GM23338 (cell line): ENCODE measurements at regions not wholly inside any gene's neighbourhood (a gene's known extent, or its start where the extent isn't known, plus 50 kb on each side); places are given as distances from the start of the nearest gene placed in this dataset.

Experiments
- ATAC-seq: fragments of 200-7000 bp; cut with Tn5 transposase; 3 replicates; pipeline ENCODE4 v1.9.1; 2020
- DNase-seq: peaks from one replicate; pipeline ENCODE4 v3.0.0-alpha.2; 2015; ENCODE audit warnings: low spot score
- H2AFZ ChIP-seq: fragments of 200-600 bp; sonication (generic); 2 replicates; pipeline ENCODE4 v1.8.0; 2016; ENCODE audit warnings: antibody characterized with exemption, mild to moderate bottlenecking, moderate library complexity
- H3F3A ChIP-seq: fragments of 200-600 bp; sonication (generic); replicated peaks from 2 replicates; pipeline ENCODE4 v1.8.0; 2017; ENCODE audit warnings: antibody characterized with exemption, mixed run types, low read depth
- H3K27ac ChIP-seq: fragments of 200-600 bp; sonication (generic); 2 replicates; pipeline ENCODE4 v1.6.1; 2016; ENCODE audit warnings: low read depth
- H3K27me3 ChIP-seq: fragments of 200-600 bp; sonication (generic); 2 replicates; pipeline ENCODE4 v1.8.0; 2016; ENCODE audit warnings: mild to moderate bottlenecking, mixed run types, moderate library complexity; ENCODE audit not compliant: insufficient read depth
- H3K36me3 ChIP-seq: fragments of 200-600 bp; sonication (generic); 2 replicates; pipeline ENCODE4 v1.8.0; 2016; ENCODE audit warnings: mild to moderate bottlenecking; ENCODE audit not compliant: insufficient read depth
- H3K4me1 ChIP-seq: fragments of 200-600 bp; sonication (generic); 2 replicates; pipeline ENCODE4 v1.8.0; 2016; ENCODE audit warnings: mild to moderate bottlenecking, moderate library complexity; ENCODE audit not compliant: insufficient read depth
- H3K4me2 ChIP-seq: fragments of 200-600 bp; sonication (generic); 2 replicates; pipeline ENCODE4 v1.7.1; 2017; ENCODE audit warnings: mixed run types
- H3K4me3 ChIP-seq: fragments of 200-600 bp; sonication (generic); 2 replicates; pipeline ENCODE4 v1.6.1; 2016; ENCODE audit warnings: mixed run types
- H3K79me2 ChIP-seq: fragments of 200-600 bp; sonication (generic); replicated peaks from 2 replicates; pipeline ENCODE4 v1.8.0; 2017; ENCODE audit warnings: mild to moderate bottlenecking; ENCODE audit not compliant: insufficient read depth
- H3K9me2 ChIP-seq: fragments of 200-600 bp; sonication (generic); 2 replicates; pipeline ENCODE4 v1.8.0; 2017; ENCODE audit not compliant: insufficient read depth
- H4K20me1 ChIP-seq: fragments of 200-600 bp; sonication (generic); replicated peaks from 2 replicates; pipeline ENCODE4 v1.8.0; 2017; ENCODE audit warnings: mild to moderate bottlenecking; ENCODE audit not compliant: insufficient read depth
- H3K27ac Mint-ChIP-seq: 2 replicates; pipeline ENCODE4 v1.8.0; 2020; ENCODE audit warnings: inconsistent platforms, mild to moderate bottlenecking, moderate library complexity, mixed read lengths
- H3K27me3 Mint-ChIP-seq: 3 replicates; pipeline ENCODE4 v1.8.0; 2022; ENCODE audit warnings: low read depth, mild to moderate bottlenecking, moderate library complexity, mixed read lengths, inconsistent platforms; ENCODE audit not compliant: insufficient read depth, poor library complexity
- H3K36me3 Mint-ChIP-seq: 3 replicates; pipeline ENCODE4 v1.8.0; 2021; ENCODE audit warnings: low read depth, mild to moderate bottlenecking, inconsistent platforms, moderate library complexity, mixed read lengths
- H3K4me1 Mint-ChIP-seq: 3 replicates; pipeline ENCODE4 v1.8.0; 2020; ENCODE audit warnings: mild to moderate bottlenecking, inconsistent platforms, mixed read lengths
- H3K4me3 Mint-ChIP-seq: 3 replicates; pipeline ENCODE4 v1.8.0; 2021; ENCODE audit warnings: moderate library complexity, mild to moderate bottlenecking, inconsistent platforms, mixed read lengths
- H3K9me3 Mint-ChIP-seq: 3 replicates; pipeline ENCODE4 v1.8.0; 2020; ENCODE audit warnings: moderate library complexity, mild to moderate bottlenecking, inconsistent platforms, mixed read lengths
- CTCF ChIP-seq, 2 experiments: fragments of 200-600 bp in 1 of 2; sonication (generic) in 1 of 2; conservative IDR thresholded peaks; 2 replicates each; pipeline versions ENCODE4 v1.5.1 to v1.6.1; 2016 to 2017; ENCODE audit warnings: antibody characterized with exemption in 2 of 2, low read depth in 2 of 2, mild to moderate bottlenecking in 2 of 2, moderate library complexity in 1 of 2
- ETS1 ChIP-seq: IDR thresholded peaks from 2 replicates; pipeline ENCODE4 v1.6.1; 2016; ENCODE audit warnings: antibody characterized with exemption
- EZH2 ChIP-seq: fragments of 200-600 bp; sonication (generic); IDR thresholded peaks from one replicate; pipeline ENCODE4 v1.8.0; 2017; ENCODE audit warnings: antibody characterized with exemption, mild to moderate bottlenecking, low read depth; ENCODE audit not compliant: unreplicated experiment
- EZH2phosphoT487 ChIP-seq: fragments of 200-600 bp; sonication (generic); IDR thresholded peaks from one replicate; pipeline ENCODE4 v1.8.1; 2018; ENCODE audit warnings: antibody characterized with exemption; ENCODE audit not compliant: unreplicated experiment
- JUNB ChIP-seq: IDR thresholded peaks from one replicate; pipeline ENCODE4 v1.6.1; 2016; ENCODE audit warnings: antibody characterized with exemption; ENCODE audit not compliant: unreplicated experiment
- NANOG ChIP-seq: IDR thresholded peaks from 2 replicates; pipeline ENCODE4 v1.6.1; 2016; ENCODE audit warnings: antibody characterized with exemption, borderline replicate concordance
- POLR2AphosphoS5 ChIP-seq: IDR thresholded peaks from 2 replicates; pipeline ENCODE4 v1.6.1; 2016; ENCODE audit warnings: antibody characterized with exemption, low read depth
- REST ChIP-seq: IDR thresholded peaks from one replicate; pipeline ENCODE4 v1.6.1; 2018; ENCODE audit warnings: antibody characterized with exemption; ENCODE audit not compliant: unreplicated experiment
- ZNF114 ChIP-seq: fragments of 250-450 bp; sonication (Bioruptor Pico); IDR thresholded peaks from 2 replicates; pipeline ENCODE4 v1.5.0; 2020; ENCODE audit warnings: mild to moderate bottlenecking, moderate library complexity
- ZNF462 ChIP-seq: fragments of 250-450 bp; sonication (Bioruptor Pico); IDR thresholded peaks from 2 replicates; pipeline ENCODE4 v1.5.0; 2020; ENCODE audit warnings: mild to moderate bottlenecking, moderate library complexity

GRCh38 chr12:67391656-67392055 is 122.5 kb downstream of the CAND1 start:
- Histone ChIP-seq H3K36me3 (no peaks in the 10 kb centered on the region), H3K27ac (no peak overlapping the region), H3K4me3 (no peak overlapping the region), H2AFZ (no peak overlapping the region), H3K27me3 (no peaks in the 10 kb centered on the region), H3K4me2 (no peak overlapping the region), H3K9me2 (no peaks in the 10 kb centered on the region), H4K20me1 (no peaks in the 10 kb centered on the region), H3K79me2 (no peaks in the 10 kb centered on the region), H3F3A (no peaks in the 10 kb centered on the region), H3K4me1 (peaks cover 6% of the 10 kb centered on the region)
- Mint-ChIP-seq H3K4me1 (peaks cover 11% of the 10 kb centered on the region), H3K36me3 (no peaks in the 10 kb centered on the region), H3K27ac (no peak overlapping the region), H3K9me3 (no peaks in the 10 kb centered on the region), H3K4me3 (no peak overlapping the region), H3K27me3 (peaks cover 4% of the 10 kb centered on the region)
- ATAC-seq, result no peak
- TF ChIP-seq ETS1 (no peak), ZNF114 (no peak), NANOG (no peak), POLR2AphosphoS5 (no peak), REST (no peak), EZH2phosphoT487 (no peak), CTCF (conservative IDR thresholded peaks at IDR 0.05; ENCODE audit: low read depth in 2 of 2) (no peak), JUNB (no peak), ZNF462 (CRISPR knock-in tag) (no peak), EZH2 (no peak)
- DNase-seq, result no peak
